AG20443 (cell line): ENCODE measurements at regions not wholly inside any gene's neighbourhood (a gene's known extent, or its start where the extent isn't known, plus 50 kb on each side); places are given as distances from the start of the nearest gene placed in this dataset.

Experiments
- DNase-seq: peaks from one replicate; pipeline ENCODE4 v3.0.0; 2012; ENCODE audit warnings: low spot score, mixed read lengths

DNA sequence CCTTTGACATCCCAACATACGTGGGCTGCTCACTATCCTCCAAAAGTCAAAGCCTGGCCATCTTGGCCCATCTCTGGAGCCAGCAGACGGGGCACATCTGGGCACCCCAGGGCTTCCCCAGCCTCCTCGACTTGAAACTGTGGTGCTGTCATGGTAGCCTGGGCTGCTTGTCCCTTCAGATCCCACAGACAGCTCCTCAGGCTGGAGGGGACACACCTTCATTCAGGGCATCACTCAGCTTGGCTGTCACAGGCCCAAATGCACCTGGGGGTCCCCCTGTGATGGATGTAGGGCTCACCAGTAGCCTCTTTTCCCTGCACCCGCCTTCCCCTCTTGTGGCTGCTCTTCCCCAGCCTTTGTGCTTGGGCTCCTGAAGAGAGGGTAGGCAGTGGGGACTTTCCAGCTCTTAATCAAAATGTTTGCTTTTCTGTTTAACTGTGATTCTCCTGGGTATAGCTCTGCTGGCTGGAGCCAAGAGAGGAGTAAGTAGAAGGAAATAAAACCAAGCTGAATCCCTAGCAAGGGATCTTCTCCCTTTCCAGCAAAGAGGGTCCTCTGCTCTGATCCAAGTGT is 92.3 kb downstream of the GYPC start:
- no peak for DNase-seq

DNA sequence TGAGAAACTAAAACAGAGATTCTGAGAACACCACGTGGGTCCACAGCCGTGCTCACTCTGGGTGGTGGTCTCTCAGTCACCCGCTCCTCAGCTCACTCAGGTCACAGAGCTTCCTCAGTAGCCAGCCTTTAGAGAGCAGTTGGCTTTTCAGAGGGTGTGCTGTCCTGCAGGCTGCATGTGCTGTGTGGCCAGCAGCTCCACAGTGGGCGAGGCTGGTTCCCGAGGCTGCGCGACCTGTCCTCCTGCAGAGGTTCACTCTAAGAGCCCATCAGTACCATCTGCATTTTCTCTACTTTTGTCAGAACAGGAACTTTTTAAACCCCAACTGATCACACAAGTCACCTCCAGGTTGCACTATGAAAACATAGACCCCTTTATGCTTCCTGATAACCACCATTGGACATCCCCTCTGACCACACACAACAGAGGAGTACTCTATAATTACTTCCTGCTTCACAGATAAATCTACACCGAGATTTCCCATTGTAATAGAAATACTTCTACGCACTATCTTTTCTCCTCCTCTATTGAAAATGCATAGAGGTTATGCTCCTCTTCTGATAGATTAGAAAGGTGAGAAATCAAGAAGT is 93.1 kb downstream of the GYPC start:
- DNase-seq: no peak

DNA sequence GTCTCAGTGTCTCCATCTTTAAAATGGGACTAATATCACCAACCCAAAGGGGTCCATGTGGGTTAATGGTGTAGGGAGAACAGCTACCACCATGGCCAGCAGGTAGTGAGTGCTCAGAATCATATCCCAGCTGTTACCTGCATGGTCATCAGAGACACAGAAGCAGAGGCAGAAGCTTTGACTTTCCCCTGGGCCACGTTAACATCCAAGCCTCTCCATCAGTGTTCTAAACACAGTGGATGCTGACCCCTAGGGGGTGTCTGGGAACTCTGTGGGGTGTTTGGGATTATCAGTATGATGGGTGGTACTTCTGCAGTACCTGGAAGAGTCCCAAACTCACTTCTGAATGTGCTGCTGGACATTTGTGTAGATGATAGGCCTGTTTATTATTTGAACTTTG is 93.6 kb downstream of the GYPC start:
- DNase-seq: no peak

DNA sequence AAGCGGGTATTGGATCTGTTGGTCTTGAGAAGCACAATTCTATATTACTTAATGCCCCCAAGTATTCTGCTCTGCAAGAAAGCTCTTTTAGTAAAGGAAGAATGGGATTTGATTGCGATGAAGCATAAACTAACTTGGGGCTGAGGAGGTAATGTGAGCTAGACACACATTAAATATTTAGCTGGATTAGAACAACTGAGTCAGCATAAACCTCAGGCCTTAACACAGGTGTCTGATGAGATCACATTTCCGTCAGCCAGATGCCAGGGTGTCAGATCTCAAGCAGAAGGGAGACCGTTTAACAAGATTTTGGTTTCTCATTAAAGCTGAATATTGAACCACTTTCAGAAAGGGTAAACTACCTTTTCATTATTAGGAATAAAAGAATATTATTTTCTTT is 94.5 kb downstream of the GYPC start:
- DNase-seq: no peak

DNA sequence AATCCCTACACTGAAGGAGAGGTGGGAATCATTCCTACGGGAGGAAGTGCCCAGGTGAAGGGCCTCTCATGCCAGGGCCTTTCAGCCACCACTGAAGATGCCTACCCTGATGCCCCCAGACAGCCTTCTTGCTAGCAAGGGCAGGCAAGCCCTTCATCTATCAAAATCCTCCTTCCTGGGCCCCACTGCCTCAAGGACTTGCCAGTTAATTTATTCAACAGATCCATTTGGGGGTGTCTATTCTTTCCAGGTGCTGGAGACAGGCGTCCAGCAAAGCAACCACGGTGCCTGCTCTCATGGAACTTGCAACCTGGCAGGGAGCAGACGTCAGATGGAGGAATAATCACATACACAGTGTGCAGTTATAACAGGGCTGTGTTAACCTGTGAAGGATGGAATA is 95.5 kb downstream of the GYPC start:
- DNase-seq: no peak

DNA sequence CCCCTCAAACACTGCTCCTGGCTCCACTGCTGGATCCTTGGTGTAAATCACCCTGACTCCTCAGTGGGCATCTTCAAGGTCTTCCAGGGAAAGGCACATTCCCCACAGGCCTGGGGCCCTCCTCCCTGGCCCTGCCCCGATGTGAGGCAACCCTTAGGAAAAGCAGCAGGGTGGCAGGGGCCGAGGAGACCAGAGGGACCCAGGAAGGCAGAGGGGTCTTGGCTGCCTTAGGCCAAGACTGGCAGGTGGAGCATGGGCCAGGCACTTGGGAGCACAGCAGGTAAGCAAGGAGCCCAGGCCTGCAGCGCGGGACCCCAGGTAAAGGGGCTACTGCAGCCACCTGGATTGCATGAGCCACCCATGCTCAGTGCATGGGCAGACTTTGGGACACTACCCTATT is 96.9 kb downstream of the GYPC start:
- DNase-seq: no peak

DNA sequence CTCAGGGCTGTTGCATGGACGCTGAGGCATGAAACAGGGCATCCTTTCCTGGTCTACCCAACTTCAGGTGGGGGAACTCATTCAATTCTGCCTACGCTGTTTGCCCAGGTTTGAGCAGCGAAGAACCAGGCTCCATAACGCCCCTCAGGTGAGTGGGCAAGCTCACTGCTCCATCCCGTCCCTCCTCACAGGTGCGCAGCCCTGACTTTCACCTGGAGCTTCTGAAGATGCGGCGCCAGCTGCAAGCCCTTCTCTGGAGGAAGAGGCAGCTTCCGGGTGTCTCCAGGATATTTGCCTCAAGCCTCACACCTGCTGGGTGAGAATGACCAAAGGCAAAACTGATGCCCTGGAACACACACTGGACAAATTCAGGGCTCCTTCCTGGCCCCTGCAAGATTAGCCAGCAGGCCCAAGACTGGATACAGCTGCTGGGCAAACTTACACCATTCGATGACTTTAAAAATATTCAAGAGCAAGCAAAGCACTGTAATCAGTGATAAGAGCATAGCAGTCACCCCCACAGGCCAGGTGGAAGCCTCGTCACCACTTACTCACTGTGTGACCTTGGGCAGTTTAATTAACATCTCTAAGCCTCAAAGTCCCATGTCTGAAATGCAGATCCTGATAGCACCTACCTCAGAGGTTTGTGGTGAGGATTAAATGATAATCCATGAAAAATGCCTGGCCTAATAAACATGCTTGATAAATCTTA is 97.7 kb downstream of the GYPC start:
- DNase-seq: no peak

DNA sequence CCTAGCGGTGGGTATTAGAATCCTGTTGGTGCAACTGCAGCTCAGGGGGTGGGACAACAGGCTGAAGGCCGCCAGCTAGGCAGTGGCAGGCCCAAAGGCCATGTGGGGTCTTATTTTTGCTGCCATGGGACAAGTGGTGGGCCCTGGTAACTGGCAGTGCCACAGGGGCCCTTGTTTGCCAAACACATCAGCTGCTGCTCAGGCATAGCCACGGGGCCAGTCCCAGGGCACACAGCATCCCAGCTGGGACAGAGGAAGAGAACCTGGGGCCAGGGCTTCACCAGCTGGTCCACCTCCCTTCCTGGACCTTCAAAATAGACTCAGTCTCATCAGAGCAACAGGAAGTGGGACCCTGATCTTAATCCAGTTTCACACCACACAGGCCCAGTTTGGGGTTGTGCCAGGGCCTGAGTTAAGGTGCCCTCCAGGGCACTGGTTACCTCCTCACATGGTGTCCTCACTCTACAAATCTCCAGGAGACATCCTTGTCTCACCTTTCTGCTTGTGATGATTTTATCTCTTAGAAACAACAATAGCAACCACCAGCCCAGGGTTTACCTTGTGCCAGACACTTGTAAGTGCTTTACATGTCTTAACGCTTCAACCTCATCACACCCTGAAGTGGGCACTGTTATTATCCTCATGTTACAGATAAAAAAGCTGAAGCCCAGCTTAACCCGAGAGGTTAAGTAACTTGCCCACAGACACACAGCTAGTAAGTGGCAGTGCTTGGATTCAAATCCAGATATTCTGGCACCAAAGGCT is 98.5 kb downstream of the GYPC start:
- DNase-seq: no peak

DNA sequence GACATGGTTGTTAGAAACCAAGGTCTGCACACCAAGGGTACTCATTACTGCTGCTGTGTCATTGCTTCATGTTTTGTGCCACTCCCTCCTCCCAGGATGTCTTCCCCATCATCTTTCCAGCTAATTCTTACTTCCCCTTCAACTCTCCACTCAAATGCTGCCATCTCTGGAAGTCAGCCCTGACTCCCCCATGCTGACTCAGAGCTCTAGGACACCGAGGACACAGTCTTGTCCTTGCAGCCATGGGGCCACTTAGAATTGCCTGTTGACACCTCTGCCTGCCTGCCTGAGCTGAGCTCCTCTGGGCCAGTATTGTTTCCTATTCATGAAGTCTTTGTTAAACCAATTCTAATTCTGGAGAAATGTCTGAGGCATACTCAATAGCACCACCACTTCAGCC is 100.2 kb downstream of the GYPC start:
- DNase-seq: no peak

DNA sequence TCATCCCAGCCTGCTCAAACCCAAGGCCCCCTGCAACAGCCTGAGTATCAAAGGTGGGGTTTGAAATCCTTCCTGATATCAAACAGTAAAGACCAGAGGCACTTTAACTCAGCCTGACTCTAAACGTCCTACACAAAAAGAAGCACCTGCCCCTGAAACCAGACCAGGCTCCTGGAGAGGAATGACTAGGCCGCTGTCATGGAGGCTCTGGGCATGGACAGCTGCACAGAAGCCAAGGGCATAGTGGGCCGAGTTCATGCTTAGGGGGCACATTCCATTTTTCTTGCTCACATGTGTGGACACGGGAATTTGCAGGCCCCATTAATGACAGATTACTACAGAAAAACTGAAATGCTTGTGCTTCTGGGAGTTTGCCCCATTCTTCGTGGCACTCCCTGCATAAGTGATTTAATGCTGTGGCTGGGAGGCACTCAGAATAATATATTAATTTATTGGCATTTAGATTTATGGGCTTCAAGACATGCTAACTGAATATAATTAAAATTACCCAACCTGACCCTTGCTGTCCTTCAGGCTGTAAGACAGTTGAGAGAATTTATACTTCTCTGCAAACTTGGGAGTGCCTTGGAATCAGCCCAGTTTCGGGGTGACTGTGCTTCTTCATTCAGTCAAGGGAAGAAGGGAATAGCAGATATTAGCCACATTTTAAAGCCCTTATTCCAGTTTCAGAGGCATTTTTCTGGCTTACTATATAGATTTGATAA is 105.5 kb downstream of the GYPC start:
- no peak for DNase-seq

DNA sequence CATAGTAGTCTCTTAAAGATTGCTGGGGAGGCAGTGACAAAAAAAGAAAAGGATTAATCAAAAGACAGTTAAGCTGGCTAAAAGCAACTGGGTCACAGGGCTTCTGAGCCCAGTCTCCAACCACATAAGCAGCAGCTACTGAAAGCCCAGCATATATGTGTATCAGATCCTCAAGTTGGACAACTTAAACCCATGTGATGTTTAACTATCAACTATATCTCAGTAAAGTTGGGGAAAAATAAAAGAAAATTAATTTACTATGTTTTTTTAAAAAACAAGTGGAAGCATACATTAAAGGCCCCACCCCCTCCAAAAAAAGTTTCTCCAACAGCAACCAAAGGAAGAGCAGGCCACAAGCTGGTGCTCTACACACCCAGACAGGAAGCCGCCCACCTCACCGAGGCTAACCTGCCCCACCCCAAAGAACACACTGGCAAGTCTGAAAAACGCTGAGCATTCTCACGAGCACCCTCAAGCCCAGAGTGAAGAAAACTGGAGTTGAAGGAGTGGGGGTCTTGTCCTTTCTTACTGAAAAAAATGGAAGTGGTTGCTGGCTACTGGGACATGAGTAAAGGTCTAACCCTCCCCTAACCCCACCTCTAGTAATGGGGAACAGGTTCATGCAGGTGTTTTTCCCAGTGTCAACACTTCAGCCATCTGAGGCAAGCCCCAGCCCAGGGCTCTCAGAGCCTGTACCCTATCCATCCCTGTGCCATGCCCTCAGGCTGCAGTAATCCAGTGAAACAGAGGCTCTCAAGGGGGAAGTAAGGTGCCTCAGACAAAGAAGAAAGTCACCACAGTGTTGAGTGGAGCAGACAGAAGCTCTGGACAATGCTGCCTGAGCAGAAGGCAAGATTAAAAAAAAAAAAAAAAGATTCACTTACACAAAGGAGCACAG is 106.3 kb downstream of the GYPC start:
- DNase-seq: no peak

DNA sequence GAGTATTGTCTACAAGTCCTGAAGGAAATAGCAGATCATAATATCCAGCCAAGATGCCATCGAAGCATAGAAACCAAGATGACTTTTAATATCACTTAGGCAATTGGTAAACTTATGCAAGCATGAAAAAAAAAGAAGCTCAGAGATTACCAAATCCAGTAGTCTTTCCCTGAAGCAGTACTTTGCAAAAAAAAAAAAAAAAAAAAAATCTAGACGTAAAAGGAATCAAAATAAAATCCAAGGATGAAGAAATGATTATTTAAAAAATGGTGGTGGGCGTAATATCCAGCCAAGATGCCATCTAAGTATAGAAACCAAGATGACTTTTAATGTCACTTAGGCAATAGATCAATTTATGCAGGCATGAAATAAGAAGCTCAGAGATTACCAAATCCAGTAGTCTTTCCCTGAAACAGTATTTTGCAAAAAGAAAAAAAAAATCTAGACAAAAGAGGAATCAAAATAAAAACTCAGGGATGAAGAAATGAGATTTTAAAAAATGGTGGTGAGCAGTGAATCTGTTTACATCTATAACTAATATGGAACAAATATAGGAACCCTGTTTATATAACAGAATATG is 108.8 kb downstream of the GYPC start:
- no peak for DNase-seq

DNA sequence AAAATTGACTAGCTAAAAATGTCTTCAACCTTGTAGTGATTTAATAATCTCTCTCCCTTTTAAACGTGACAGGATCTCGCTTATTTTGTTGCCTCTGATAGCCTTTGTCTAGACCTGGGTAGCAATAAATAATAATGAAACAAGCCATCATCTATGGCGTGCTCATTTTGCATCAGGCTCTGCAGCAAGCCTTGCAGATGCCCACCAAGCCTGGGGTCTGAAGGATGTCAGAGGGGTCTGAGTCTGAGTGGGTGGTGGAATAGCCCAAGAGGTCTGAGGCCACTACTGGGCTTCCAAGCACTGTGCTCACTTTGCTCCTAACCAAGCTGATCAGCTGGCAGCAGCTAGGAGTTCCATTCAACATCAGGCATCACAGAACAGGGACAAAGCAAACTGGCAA is 109.4 kb downstream of the GYPC start:
- DNase-seq: no peak

DNA sequence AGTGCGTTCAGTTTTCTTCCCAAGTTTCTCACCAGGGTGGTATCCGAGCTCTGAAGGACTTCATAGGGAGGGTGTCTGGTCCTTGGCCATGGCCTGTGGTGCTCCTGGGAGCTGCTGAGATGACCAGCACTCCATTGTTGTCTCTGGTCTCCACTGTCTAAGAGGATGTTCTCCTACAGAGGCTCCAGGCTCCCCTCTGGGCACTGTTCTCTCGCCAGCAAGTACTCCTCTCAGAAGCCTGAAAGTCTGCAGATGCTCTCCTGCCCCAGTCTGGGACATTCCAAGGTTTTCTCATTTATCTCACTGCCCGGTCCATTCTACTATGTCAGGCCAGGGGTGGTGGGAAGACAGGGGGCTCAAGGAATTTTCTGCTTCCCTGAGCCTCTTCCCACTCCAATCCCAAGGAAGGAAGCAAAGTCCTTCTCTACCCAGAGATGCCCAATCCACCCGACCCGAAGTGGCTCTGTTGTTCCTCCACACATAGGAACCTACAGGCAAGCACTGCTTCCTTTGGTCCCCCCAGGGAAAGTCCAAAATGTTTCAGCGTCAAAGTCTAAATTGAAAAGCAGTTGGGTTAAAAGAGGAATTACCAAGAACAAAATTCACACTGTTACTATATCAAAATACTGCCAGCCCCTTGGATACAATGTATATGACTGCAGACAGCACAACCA is 110.5 kb downstream of the GYPC start:
- DNase-seq: no peak

DNA sequence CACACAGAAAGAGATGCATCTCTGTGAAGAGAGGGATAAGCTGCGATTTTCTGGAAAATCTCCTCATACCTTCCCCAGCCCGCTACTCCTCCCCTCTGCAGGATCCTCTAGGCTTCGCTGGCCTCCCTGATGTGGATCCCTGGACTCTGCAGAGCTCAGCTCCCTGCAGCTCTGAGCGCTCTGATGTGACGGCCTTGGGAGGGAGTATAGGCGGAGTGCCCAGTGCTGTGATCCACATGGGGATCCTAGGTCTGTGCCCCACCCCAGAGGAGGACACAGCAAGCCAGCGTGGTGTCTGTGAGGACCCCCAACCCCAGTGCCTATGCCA is 111.0 kb downstream of the GYPC start:
- DNase-seq: no peak

DNA sequence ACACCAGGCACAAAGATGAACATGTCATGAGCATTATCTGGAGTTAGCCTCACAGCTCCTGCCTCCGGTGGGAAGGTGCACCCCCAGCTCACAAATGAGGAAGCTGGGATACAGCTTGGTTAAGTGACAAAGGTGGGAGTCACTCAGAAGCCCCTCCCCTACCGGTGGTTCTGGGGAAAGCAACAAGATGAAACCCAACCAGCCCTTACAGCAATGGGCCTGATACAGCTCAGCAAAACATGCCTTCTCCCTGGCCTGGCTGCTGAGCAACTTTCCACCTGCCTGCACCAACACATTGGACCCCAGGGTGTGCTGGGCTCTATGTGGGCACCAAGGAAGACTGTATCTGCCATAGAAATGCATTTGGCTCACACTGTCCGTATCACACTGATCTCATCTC is 113.2 kb downstream of the GYPC start:
- no peak for DNase-seq

DNA sequence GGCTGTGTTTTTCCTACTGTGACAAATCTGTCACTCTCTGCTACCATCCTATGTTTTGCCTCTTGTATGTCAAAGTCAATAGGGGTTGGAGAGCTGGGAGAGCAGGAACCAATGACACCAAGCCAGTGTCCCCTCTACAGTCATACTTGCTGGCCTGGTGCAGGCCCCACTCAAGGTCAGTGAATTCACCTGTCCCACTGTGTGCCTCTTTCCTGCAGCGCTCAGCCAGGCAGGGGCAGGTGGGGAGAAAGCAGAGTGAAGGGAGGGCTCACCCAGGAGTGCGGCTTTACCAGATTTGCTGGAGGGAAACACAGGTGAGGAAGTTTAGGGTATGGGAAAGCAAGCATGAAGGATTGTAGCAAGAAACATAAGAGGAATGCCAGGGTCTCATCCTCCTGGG is 114.5 kb downstream of the GYPC start:
- DNase-seq: no peak

DNA sequence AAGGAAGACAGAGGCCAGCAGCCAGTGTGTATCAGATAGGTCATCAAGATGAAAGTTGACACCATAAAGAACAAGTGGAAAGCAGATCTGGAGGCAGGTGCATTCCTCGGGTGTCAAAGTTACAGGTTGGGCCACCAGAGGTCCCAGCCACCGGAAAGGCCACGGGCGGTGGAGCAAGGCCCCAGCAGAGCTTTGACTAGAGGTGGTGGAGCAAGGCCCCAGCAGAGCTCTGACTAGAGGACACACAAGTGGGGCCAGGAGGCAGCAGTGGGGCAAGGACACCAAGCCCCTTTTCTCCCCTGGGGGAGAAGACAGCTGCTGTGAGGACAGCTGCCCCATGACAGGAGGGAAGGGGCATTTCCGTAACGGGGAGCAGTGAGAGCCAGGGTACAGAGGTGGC is 115.1 kb downstream of the GYPC start:
- DNase-seq: no peak

DNA sequence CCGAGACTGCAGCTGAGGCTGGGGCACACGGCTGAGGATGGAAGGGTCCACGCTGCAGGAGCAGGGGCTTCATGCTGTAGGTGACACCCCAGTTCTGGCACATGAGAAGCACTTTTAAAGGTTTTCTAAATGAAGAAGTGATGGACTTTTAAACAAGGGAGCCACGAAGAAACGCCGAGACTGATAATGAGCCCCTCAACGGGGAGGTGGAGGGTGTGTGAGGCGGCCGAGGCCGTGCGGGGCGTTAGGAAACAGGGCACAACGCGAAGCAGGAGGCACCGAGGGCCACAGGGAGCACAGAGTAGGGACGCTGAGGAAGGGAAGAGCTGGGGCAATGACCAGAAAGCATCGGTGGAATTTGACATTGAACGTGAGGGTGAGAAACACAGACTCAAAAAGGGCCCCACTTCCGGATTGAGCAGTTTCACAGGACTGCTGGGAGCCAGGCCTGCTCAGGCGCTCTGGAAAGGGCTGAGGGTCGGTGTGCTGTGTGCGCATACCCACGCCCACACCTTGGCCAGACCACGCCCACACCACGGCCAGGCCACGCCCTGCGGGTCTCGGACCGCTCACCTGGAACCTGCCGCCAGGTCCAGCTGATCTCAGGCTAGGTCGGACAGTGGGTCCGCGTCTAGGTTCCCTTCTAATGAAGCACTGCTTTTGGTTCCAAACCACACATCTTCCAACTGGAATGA is 115.7 kb downstream of the GYPC start:
- no peak for DNase-seq

DNA sequence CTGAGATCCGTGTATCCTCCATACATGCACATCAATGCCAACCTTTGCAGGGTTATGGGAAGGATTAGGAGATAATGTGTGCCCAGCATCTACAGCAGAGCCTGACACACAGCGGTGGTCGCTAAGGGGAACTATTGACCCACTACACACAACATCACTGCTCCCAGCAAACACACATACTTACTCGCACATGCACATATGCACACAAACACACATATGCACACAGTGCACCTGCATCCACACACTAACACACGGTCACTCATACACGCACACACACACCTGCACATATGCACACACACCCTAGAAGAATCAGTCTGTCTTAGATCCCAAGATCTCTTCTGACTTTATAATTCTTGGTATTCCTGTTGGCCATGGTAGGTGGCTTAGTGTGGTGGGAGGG is 118.3 kb downstream of the GYPC start:
- no peak for DNase-seq
